NT2/D1 (cell line): ENCODE measurements at regions not wholly inside any gene's neighbourhood (a gene's known extent, or its start where the extent isn't known, plus 50 kb on each side); places are given as distances from the start of the nearest gene placed in this dataset.

Experiments
- DNase-seq: peaks from one replicate; pipeline ENCODE4 v3.0.0-alpha.2; 2011; ENCODE audit warnings: low read depth, low spot score
- H3K27me3 ChIP-seq: 2 replicates; pipeline ENCODE4 v1.6.0; 2011; ENCODE audit warnings: mild to moderate bottlenecking; ENCODE audit not compliant: insufficient read length, insufficient read depth
- H3K36me3 ChIP-seq: 2 replicates; pipeline ENCODE4 v1.6.1; 2011; ENCODE audit warnings: mild to moderate bottlenecking, low read length, mixed read lengths; ENCODE audit not compliant: insufficient read depth, insufficient read length
- H3K4me1 ChIP-seq: 2 replicates; pipeline ENCODE4 v1.5.1; 2011; ENCODE audit not compliant: insufficient read depth, insufficient read length
- H3K4me3 ChIP-seq: 2 replicates; pipeline ENCODE4 v1.5.1; 2011; ENCODE audit warnings: low read depth; ENCODE audit not compliant: insufficient read length
- H3K9ac ChIP-seq: 2 replicates; pipeline ENCODE4 v1.6.0; 2011; ENCODE audit warnings: low read depth; ENCODE audit not compliant: insufficient read length
- H3K9me3 ChIP-seq: 2 replicates; pipeline ENCODE4 v1.5.1; 2011; ENCODE audit warnings: mild to moderate bottlenecking, low read length; ENCODE audit not compliant: insufficient read depth
- SUZ12 ChIP-seq: IDR thresholded peaks from 2 replicates; pipeline ENCODE4 v1.6.1; 2011; ENCODE audit not compliant: insufficient read length, insufficient read depth; ENCODE audit errors: extremely low read depth
- YY1 ChIP-seq: IDR thresholded peaks from 2 replicates; pipeline ENCODE4 v1.6.1; 2011; ENCODE audit not compliant: insufficient read length, insufficient read depth
- ZNF274 ChIP-seq: IDR thresholded peaks from 2 replicates; pipeline ENCODE4 v1.6.1; 2011; ENCODE audit warnings: mild to moderate bottlenecking, low read depth, low read length

DNA sequence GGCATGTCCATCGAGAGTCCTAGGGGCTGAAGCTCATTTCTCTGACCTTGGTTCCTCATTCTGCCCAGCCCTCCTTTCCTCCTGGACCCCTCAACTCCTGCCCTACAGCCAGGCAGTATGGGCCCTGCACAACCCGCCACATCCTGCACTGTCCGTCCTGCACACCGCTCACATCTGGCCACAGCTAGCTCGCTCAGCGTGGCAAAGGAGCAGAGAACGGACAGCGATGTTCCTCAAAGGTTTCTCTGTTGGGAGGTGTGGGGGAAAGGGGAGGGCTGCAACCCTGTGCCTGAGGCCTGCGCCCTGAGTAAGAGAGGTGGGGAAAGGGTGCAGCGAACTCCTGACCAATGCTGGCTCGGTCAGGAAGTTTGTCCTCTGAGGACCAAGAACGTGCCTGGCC, 90.1 kb downstream of the PXDC1 start:
- Histone ChIP-seq H3K9ac (no peak overlapping the region), H3K36me3 (no peaks in the 10 kb centered on the region), H3K4me1 (peaks cover 3% of the 10 kb centered on the region), H3K27me3 (no peaks in the 10 kb centered on the region), H3K9me3 (peaks cover 5% of the 10 kb centered on the region; the same call in 1 of the 2 replicates), H3K4me3 (no peak overlapping the region)
- TF ChIP-seq YY1 (no peak), SUZ12 (no peak), ZNF274 (no peak)
- DNase-seq, result no peak

DNA sequence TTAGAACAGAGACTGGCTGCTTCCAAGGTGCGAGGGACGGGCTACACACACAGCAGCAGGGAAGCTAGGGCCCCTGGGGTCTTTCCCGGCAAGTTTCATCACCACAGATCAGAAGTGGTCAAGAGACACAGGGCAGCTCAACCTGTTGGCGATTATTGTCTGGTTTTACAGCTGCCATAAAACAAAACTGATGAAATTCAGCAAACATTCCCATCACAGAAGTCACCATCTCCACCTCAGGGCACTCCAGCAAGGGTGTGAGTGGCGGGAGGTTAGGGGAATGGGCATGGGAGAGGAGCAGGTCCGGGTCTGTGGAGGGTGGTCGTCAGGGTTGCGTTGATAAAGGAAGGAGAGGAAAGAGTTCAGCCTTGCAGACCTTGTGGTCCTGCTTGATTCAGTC, 91.0 kb downstream of the PXDC1 start:
- no peaks in the 10 kb centered on the region for H3K27me3 ChIP-seq
- TF ChIP-seq ZNF274 (no peak), YY1 (no peak), SUZ12 (no peak)
- H3K9me3 ChIP-seq, result peaks cover 6% of the 10 kb centered on the region; the same call in 1 of the 2 replicates
- no peaks in the 10 kb centered on the region for H3K4me1 ChIP-seq
- no peak overlapping the region for H3K4me3 ChIP-seq
- no peak overlapping the region for H3K9ac ChIP-seq
- no peak for DNase-seq
- H3K36me3 ChIP-seq, result no peaks in the 10 kb centered on the region

DNA sequence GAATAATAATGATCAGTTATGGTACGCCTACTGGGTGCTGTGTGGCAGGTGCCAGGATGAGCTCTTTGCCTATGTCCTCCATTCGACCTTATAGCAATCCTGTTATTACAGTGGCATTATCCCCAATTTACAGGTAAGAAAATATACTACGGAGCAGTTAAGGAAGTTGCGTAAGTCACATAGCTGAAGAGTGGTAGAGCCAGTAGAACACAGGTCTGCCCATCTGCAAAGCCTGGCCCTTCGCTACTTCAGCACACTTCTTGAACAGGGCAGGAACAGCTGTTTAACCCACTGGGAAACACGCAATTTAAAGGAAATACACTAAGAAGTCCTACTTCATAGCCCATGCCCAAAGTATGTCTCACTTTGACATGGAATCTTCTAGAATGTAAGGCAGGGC, 91.8 kb downstream of the PXDC1 start:
- Histone ChIP-seq H3K27me3 (no peaks in the 10 kb centered on the region), H3K4me3 (no peak overlapping the region), H3K9me3 (peaks cover 6% of the 10 kb centered on the region; the same call in 1 of the 2 replicates), H3K36me3 (no peaks in the 10 kb centered on the region), H3K9ac (no peak overlapping the region), H3K4me1 (no peaks in the 10 kb centered on the region)
- DNase-seq, result no peak
- TF ChIP-seq YY1, result no peak
- no peak for TF ChIP-seq ZNF274

DNA sequence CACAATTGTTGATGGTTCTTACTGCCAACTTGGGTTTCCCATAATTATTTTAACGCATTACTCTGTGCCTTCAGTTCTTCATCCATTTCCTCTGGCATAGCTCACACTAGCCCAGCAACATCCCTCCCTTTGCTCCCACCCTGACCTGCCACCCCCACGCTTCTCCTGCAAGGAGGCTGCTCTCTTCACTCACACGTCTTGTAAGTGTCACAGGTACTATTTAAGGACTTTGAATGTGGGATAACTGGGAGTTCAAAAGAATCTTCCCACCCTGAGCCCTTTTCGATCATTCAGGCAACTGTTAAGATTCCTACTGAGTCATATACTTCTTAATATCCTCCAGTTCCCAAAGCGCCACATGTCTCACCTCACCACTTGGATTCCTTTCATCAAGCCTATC, 95.4 kb downstream of the PXDC1 start:
- Histone ChIP-seq H3K4me1 (no peaks in the 10 kb centered on the region), H3K36me3 (no peaks in the 10 kb centered on the region), H3K9ac (no peak overlapping the region), H3K4me3 (no peak overlapping the region), H3K9me3 (peaks cover 6% of the 10 kb centered on the region; the same call in 1 of the 2 replicates), H3K27me3 (no peaks in the 10 kb centered on the region)
- TF ChIP-seq YY1 (no peak), ZNF274 (no peak), SUZ12 (no peak)
- no peak for DNase-seq

DNA sequence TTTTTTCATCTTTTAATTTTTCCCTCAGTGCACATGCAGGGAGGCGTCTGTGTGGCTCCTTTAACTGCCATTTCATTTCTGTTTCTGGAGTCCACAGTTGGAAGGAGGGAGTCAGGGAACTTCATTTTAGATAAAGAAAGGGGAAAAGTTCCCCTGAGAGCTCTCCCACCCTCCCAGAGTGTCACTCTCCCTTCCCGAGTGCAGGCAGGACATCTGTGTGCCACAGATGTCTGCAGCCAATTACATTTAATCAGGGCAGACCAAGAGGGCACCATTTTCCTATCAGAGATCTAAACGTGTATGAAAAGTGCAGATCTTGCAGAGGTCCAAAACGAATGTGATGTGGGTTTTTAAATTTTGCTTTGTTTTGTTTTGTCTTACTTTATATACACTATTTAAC, 96.6 kb downstream of the PXDC1 start:
- H3K4me1 ChIP-seq, result no peaks in the 10 kb centered on the region
- H3K9me3 ChIP-seq, result peaks cover 6% of the 10 kb centered on the region; the same call in 1 of the 2 replicates
- no peaks in the 10 kb centered on the region for H3K27me3 ChIP-seq
- no peaks in the 10 kb centered on the region for H3K36me3 ChIP-seq
- H3K4me3 ChIP-seq, result no peak overlapping the region
- no peak for DNase-seq
- TF ChIP-seq YY1 (no peak), ZNF274 (no peak), SUZ12 (no peak)
- no peak overlapping the region for H3K9ac ChIP-seq

DNA sequence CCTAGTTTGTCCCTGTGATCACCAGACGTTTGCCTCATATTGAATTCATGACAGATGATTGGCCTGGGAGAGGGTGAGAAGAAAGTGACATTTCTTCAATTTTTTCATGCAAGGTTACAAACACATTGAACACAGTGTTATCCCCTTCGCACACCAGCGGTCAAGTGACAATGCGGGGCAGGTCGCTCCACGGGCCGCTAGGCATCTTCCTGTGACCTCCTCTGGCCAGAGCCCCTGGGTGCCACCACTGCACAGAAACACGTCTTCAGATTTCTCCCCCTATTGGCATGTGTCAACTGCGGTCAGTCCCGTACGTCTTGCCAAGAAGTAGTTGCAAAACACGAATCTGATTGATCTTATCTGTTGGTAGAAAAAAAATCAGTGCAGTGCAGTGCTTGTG, 97.1 kb downstream of the PXDC1 start:
- no peaks in the 10 kb centered on the region for H3K4me1 ChIP-seq
- H3K9me3 ChIP-seq, result peaks cover 6% of the 10 kb centered on the region; the same call in 1 of the 2 replicates
- no peaks in the 10 kb centered on the region for H3K36me3 ChIP-seq
- no peak overlapping the region for H3K9ac ChIP-seq
- no peak for DNase-seq
- H3K27me3 ChIP-seq, result no peaks in the 10 kb centered on the region
- no peak overlapping the region for H3K4me3 ChIP-seq
- no peak for TF ChIP-seq SUZ12
- no peak for TF ChIP-seq YY1
- TF ChIP-seq ZNF274, result no peak

DNA sequence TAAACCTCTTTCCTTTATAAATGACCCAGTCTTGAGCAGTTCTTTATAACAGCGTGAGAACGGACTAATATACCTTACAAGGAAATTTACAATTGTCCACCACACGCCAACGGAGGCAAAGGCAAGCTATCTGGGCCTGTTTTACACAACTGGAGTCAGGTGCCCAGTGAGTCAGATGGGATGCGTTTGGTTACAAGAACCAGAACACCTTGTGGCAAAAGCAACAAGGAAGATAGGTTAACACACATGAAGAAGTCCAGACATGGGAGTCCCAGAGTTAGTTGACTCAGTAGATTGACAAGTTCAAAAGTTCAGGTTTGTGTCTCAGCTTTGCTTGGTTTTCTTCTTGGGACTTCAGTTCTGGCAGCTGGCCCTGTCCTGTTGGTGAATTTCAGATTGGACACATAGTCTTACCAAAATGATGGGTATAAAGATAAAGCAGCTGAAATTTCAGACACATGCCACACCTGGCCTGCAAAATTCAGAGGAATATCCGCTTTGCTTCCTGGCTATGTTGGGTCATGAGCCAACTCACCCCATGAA, 97.9 kb downstream of the PXDC1 start:
- no peaks in the 10 kb centered on the region for H3K36me3 ChIP-seq
- TF ChIP-seq ZNF274, result no peak
- no peak for TF ChIP-seq YY1
- TF ChIP-seq SUZ12, result no peak
- H3K9ac ChIP-seq, result no peak overlapping the region
- H3K4me1 ChIP-seq, result no peaks in the 10 kb centered on the region
- H3K27me3 ChIP-seq, result no peaks in the 10 kb centered on the region
- DNase-seq, result no peak
- H3K4me3 ChIP-seq, result no peak overlapping the region
- H3K9me3 ChIP-seq, result peaks cover 6% of the 10 kb centered on the region; the same call in 1 of the 2 replicates
